GM18907 (cell line): ENCODE measurements at regions not wholly inside any gene's neighbourhood (a gene's known extent, or its start where the extent isn't known, plus 50 kb on each side); places are given as distances from the start of the nearest gene placed in this dataset.
"Not testable (repeated sequence)": the region's sequence is repeated elsewhere in the genome, so short reads cannot be mapped to it uniquely, and the experiment has no call there.

Experiments used
- ATAC-seq: cut with Tn5 transposase; IDR thresholded peaks from one replicate; pipeline ENCODE4 v1.9.1; 2021; ENCODE audit warnings: mild to moderate bottlenecking, moderate library complexity; ENCODE audit not compliant: unreplicated experiment

GRCh38 chr15:30688684-30689083 is 62.8 kb downstream of the ARHGAP11B start:
- ATAC-seq = not testable (repeated sequence)

- not testable (repeated sequence) for ATAC-seq
Measured at GRCh38 chr15:30690153-30690552, 64.2 kb downstream of the ARHGAP11B start.

- ATAC-seq = not testable (repeated sequence)
Measured at GRCh38 chr15:30695811-30696210, 69.9 kb downstream of the ARHGAP11B start.

- peak; percentile 84 for ATAC-seq
Measured at GRCh38 chr15:30696439-30697314, 70.7 kb downstream of the ARHGAP11B start.

- ATAC-seq = peak; percentile 71
Measured at GRCh38 chr15:30697315-30697685, 71.4 kb downstream of the ARHGAP11B start.

- ATAC-seq = not testable (repeated sequence)
Measured at GRCh38 chr15:30700006-30700597, 74.2 kb downstream of the ARHGAP11B start.

- ATAC-seq = not testable (repeated sequence)
Measured at GRCh38 chr15:30707976-30708685, 82.2 kb downstream of the ARHGAP11B start.

- ATAC-seq = not testable (repeated sequence)
Measured at GRCh38 chr15:30708809-30709208, 82.9 kb downstream of the ARHGAP11B start.

GRCh38 chr15:30718038-30718643 is 92.2 kb downstream of the ARHGAP11B start:
- peak; percentile 66 for ATAC-seq

- not testable (repeated sequence) for ATAC-seq
Measured at GRCh38 chr15:30719363-30719762, 93.4 kb downstream of the ARHGAP11B start.

GRCh38 chr15:30720825-30721224 is 94.9 kb downstream of the ARHGAP11B start:
- ATAC-seq = not testable (repeated sequence)

- not testable (repeated sequence) for ATAC-seq
Measured at GRCh38 chr15:30721529-30721928, 95.6 kb downstream of the ARHGAP11B start.

GRCh38 chr15:30723540-30724175 is 97.7 kb downstream of the ARHGAP11B start:
- ATAC-seq = not testable (repeated sequence)

- ATAC-seq = not testable (repeated sequence)
Measured at GRCh38 chr15:30729880-30730590, 104.1 kb downstream of the ARHGAP11B start.

- not testable (repeated sequence) for ATAC-seq
Measured at GRCh38 chr15:30730633-30731032, 104.7 kb downstream of the ARHGAP11B start.

GRCh38 chr15:30732100-30732499 is 106.2 kb downstream of the ARHGAP11B start:
- ATAC-seq = not testable (repeated sequence)

GRCh38 chr15:30735884-30736564 is 110.1 kb downstream of the ARHGAP11B start:
- not testable (repeated sequence) for ATAC-seq

GRCh38 chr15:30742796-30743195 is 116.9 kb downstream of the ARHGAP11B start:
- ATAC-seq = not testable (repeated sequence)

- not testable (repeated sequence) for ATAC-seq
Measured at GRCh38 chr15:30749048-30749447, 123.1 kb downstream of the ARHGAP11B start.
